IMR-90 (cell line): ENCODE measurements at regions not wholly inside any gene's neighbourhood (a gene's known extent, or its start where the extent isn't known, plus 50 kb on each side); places are given as distances from the start of the nearest gene placed in this dataset.

Source experiments
- ATAC-seq: fragments of 200-7000 bp; cut with Tn5 transposase; 2 replicates; pipeline ENCODE4 v1.9.1; 2020; ENCODE audit warnings: low read depth, mild to moderate bottlenecking, moderate library complexity
- BruUV-seq: library from RNA; stranded (reverse); fragments of 400-500 nt; replicated peaks from 2 replicates; lab custom pipeline; 2021; lab: Mats Ljungman, UMichigan
- CTCF ChIA-PET: fragments of 300-600 bp; formaldehyde crosslinking; extraction: SDS; loops from one replicate; lab custom pipeline; 2021; ENCODE audit warnings: antibody characterized with exemption; lab: Yijun Ruan, JAX
- POLR2A ChIA-PET: fragments of 300-600 bp; sonication (Branson Sonifier 250); formaldehyde crosslinking; loops from one replicate; lab custom pipeline; 2022; ENCODE audit warnings: antibody characterized with exemption; ENCODE audit not compliant: unreplicated experiment; lab: Charles Lee
- DNase-seq: peaks from one replicate; pipeline ENCODE4 v3.0.0; 2013
- H2AFZ ChIP-seq: replicated peaks from 2 replicates; pipeline ENCODE3; 2013; ENCODE audit warnings: low read length, mild to moderate bottlenecking; ENCODE audit not compliant: poor library complexity
- H2AK5ac ChIP-seq: 2 replicates; pipeline ENCODE4 v1.6.1; 2013; ENCODE audit warnings: low read depth, low read length, inconsistent platforms
- H2AK9ac ChIP-seq: replicated peaks from 2 replicates; pipeline ENCODE3; 2013; ENCODE audit warnings: mild to moderate bottlenecking, low read depth, low read length, moderate library complexity; ENCODE audit not compliant: poor library complexity
- H2BK120ac ChIP-seq: 2 replicates; pipeline ENCODE4 v1.6.1; 2013; ENCODE audit warnings: low read depth, low read length, inconsistent platforms
- H2BK15ac ChIP-seq: 3 replicates; pipeline ENCODE4 v1.6.1; 2013; ENCODE audit warnings: low read depth, low read length, inconsistent platforms
- H2BK20ac ChIP-seq: 2 replicates; pipeline ENCODE4 v1.6.1; 2013; ENCODE audit warnings: low read depth, mild to moderate bottlenecking, inconsistent platforms, low read length, moderate library complexity
- H2BK5ac ChIP-seq: 2 replicates; pipeline ENCODE4 v1.6.1; 2013; ENCODE audit warnings: mild to moderate bottlenecking, low read depth, low read length, inconsistent platforms; ENCODE audit not compliant: poor library complexity, severe bottlenecking
- H3K14ac ChIP-seq: replicated peaks from 2 replicates; pipeline ENCODE4 v1.6.1; 2013; ENCODE audit warnings: low read depth, low read length, inconsistent platforms
- H3K18ac ChIP-seq: 2 replicates; pipeline ENCODE4 v1.6.1; 2013; ENCODE audit warnings: low read depth, low read length, control low read depth
- H3K23ac ChIP-seq: 2 replicates; pipeline ENCODE4 v1.6.1; 2013; ENCODE audit warnings: low read depth, low read length, inconsistent platforms
- H3K27ac ChIP-seq: 2 replicates; pipeline ENCODE4 v1.5.1; 2013; ENCODE audit warnings: mild to moderate bottlenecking, control low read depth, low read length; ENCODE audit not compliant: insufficient read depth
- H3K27me3 ChIP-seq: 2 replicates; pipeline ENCODE4 v1.6.1; 2013; ENCODE audit warnings: low read length; ENCODE audit not compliant: control insufficient read depth, insufficient read depth
- H3K36me3 ChIP-seq: 2 replicates; pipeline ENCODE4 v1.6.1; 2013; ENCODE audit warnings: low read length, mixed read lengths; ENCODE audit not compliant: control insufficient read depth, insufficient read depth
- H3K4ac ChIP-seq: 2 replicates; pipeline ENCODE4 v1.6.1; 2013; ENCODE audit warnings: low read depth, low read length, inconsistent platforms
- H3K4me1 ChIP-seq: 2 replicates; pipeline ENCODE4 v1.6.1; 2013; ENCODE audit warnings: low read length, mixed read lengths; ENCODE audit not compliant: control insufficient read depth, insufficient read depth
- H3K4me2 ChIP-seq: 2 replicates; pipeline ENCODE4 v1.6.1; 2013; ENCODE audit warnings: low read depth, mild to moderate bottlenecking, control low read depth, low read length, moderate library complexity
- H3K4me3 ChIP-seq: 2 replicates; pipeline ENCODE4 v1.5.1; 2013; ENCODE audit warnings: low read depth, mild to moderate bottlenecking, control low read depth, low read length, moderate library complexity; ENCODE audit not compliant: insufficient read depth
- H3K56ac ChIP-seq: 2 replicates; pipeline ENCODE4 v1.6.1; 2013; ENCODE audit warnings: low read length, inconsistent platforms; ENCODE audit not compliant: insufficient read depth; ENCODE audit errors: extremely low read depth
- H3K79me1 ChIP-seq, 2 experiments: 2 replicates each; pipeline ENCODE4 v1.6.1; 2013; ENCODE audit warnings: low read length in 2 of 2, inconsistent platforms in 1 of 2, low read depth in 1 of 2
- H3K9ac ChIP-seq: 2 replicates; pipeline ENCODE4 v1.6.1; 2013; ENCODE audit warnings: low read depth, low read length, control low read depth
- H3K9me1 ChIP-seq: 2 replicates; pipeline ENCODE4 v1.6.1; 2013; ENCODE audit warnings: low read length, inconsistent platforms; ENCODE audit not compliant: insufficient read depth
- H3K9me3 ChIP-seq: 2 replicates; pipeline ENCODE4 v1.6.1; 2013; ENCODE audit warnings: low read length; ENCODE audit not compliant: control insufficient read depth, insufficient read depth
- H4K20me1 ChIP-seq: 2 replicates; pipeline ENCODE4 v1.6.1; 2013; ENCODE audit warnings: low read length, inconsistent platforms; ENCODE audit not compliant: insufficient read depth
- H4K5ac ChIP-seq: 2 replicates; pipeline ENCODE4 v1.6.1; 2013; ENCODE audit warnings: mild to moderate bottlenecking, low read depth, low read length, control low read depth
- H4K8ac ChIP-seq, 2 experiments: 2 replicates each; pipeline ENCODE4 v1.6.1; 2013; ENCODE audit warnings: low read depth in 2 of 2, low read length in 2 of 2, control low read depth in 1 of 2, inconsistent platforms in 1 of 2
- H4K91ac ChIP-seq: 2 replicates; pipeline ENCODE4 v1.6.1; 2013; ENCODE audit warnings: low read depth, low read length, inconsistent platforms; ENCODE audit not compliant: insufficient read depth
- BHLHE40 ChIP-seq: fragments of 150-350 bp; IDR thresholded peaks from 2 replicates; pipeline ENCODE4 v1.6.1; 2016; ENCODE audit warnings: mild to moderate bottlenecking, low read depth, low read length
- CEBPB ChIP-seq: IDR thresholded peaks from 2 replicates; pipeline ENCODE4 v1.6.1; 2012; ENCODE audit warnings: low read depth, low read length, improper control_type of control experiment
- CHD1 ChIP-seq: IDR thresholded peaks from 2 replicates; pipeline ENCODE4 v1.6.1; 2012; ENCODE audit warnings: low read depth, low read length, improper control_type of control experiment
- CTCF ChIP-seq: conservative IDR thresholded peaks from 2 replicates; pipeline ENCODE4 v1.5.1; 2012; ENCODE audit warnings: mild to moderate bottlenecking, low read depth, low read length, improper control_type of control experiment
- ELK1 ChIP-seq: fragments of 150-350 bp; IDR thresholded peaks from 2 replicates; pipeline ENCODE4 v1.6.1; 2016; ENCODE audit warnings: low read depth, mild to moderate bottlenecking, low read length, moderate library complexity, borderline replicate concordance
- FOS ChIP-seq: fragments of 150-350 bp; IDR thresholded peaks from 2 replicates; pipeline ENCODE4 v1.6.1; 2016; ENCODE audit warnings: low read depth, low read length
- MAFK ChIP-seq: IDR thresholded peaks from 2 replicates; pipeline ENCODE4 v1.6.1; 2012; ENCODE audit warnings: low read depth, low read length, improper control_type of control experiment
- MAZ ChIP-seq: IDR thresholded peaks from 2 replicates; pipeline ENCODE4 v1.6.1; 2012; ENCODE audit warnings: low read depth, mild to moderate bottlenecking, low read length, improper control_type of control experiment, moderate library complexity, borderline replicate concordance
- MXI1 ChIP-seq: IDR thresholded peaks from 2 replicates; pipeline ENCODE4 v1.6.1; 2012; ENCODE audit warnings: low read depth, mild to moderate bottlenecking, low read length, moderate library complexity, borderline replicate concordance
- NFE2L2 ChIP-seq: fragments of 150-350 bp; IDR thresholded peaks from 2 replicates; pipeline ENCODE4 v1.6.1; 2016; ENCODE audit warnings: low read depth, mild to moderate bottlenecking, low read length
- POLR2A ChIP-seq: IDR thresholded peaks from 2 replicates; pipeline ENCODE4 v1.6.1; 2012; ENCODE audit warnings: mild to moderate bottlenecking, low read depth, low read length
- RAD21 ChIP-seq: IDR thresholded peaks from 2 replicates; pipeline ENCODE4 v1.6.1; 2012; ENCODE audit warnings: low read length, improper control_type of control experiment
- RCOR1 ChIP-seq: IDR thresholded peaks from 2 replicates; pipeline ENCODE4 v1.6.1; 2012; ENCODE audit warnings: mild to moderate bottlenecking, low read length, improper control_type of control experiment; ENCODE audit not compliant: insufficient replicate concordance
- RFX5 ChIP-seq: IDR thresholded peaks from 2 replicates; pipeline ENCODE4 v1.8.0; 2012; ENCODE audit warnings: low read depth, mild to moderate bottlenecking, low read length, moderate library complexity
- SMC3 ChIP-seq: fragments of 150-350 bp; IDR thresholded peaks from 2 replicates; pipeline ENCODE4 v1.6.1; 2016; ENCODE audit warnings: low read depth, mild to moderate bottlenecking, antibody characterized with exemption, low read length, moderate library complexity
- USF2 ChIP-seq: fragments of 150-350 bp; IDR thresholded peaks from 2 replicates; pipeline ENCODE4 v1.6.1; 2017; ENCODE audit warnings: mild to moderate bottlenecking, antibody characterized with exemption, low read length, low read depth
- WGBS, 2 experiments: methylation state at CpG; one replicate each; pipeline versions ENCODE4 v1.1.5 to v1.1.7; 2013; ENCODE audit warnings: missing lambda C conversion rate in 2 of 2; ENCODE audit not compliant: insufficient read length in 1 of 2; ENCODE audit errors: extremely low coverage in 2 of 2; 5-methylcytosine and 5-hydroxymethylcytosine counted together
- dilution Hi-C: fragments of 300-500 bp; cut with HindIII; formaldehyde crosslinking; loops from one replicate; pipeline ENCODE4 v1.14.3; 2018; ENCODE audit warnings: low sequenced_read_pairs; ENCODE audit not compliant: unreplicated experiment
- in situ Hi-C: fragments of 300-500 bp; cut with MboI; formaldehyde crosslinking; loops from 3 replicates; pipeline ENCODE4 v1.14.3; 2019; ENCODE audit warnings: low sequenced_read_pairs, inconsistent platforms, mixed read lengths
- intact Hi-C: fragments of 100-400 bp; cut with micrococcal nuclease; formaldehyde crosslinking; loops from 2 replicates; pipeline ENCODE4 v1.10.0; 2022

GRCh38 chr1:29842130-29842529 is 605.8 kb downstream of the PTPRU start:
- WGBS, 2 experiments = no CpG with 5 or more reads among the region's 1 CpG
- intact Hi-C loops (no loop called here), in situ Hi-C loops (no loop called here), dilution Hi-C loops (no loop called here)
- Histone ChIP-seq H2AFZ (no peak overlapping the region), H4K5ac (no peak overlapping the region), H3K4me1 (no peaks in the 10 kb centered on the region), H3K18ac (no peak overlapping the region), H3K9me1 (no peaks in the 10 kb centered on the region), H2AK5ac (no peak overlapping the region), H3K9ac (no peak overlapping the region), H4K8ac (no peak overlapping the region), H3K9me3 (no peaks in the 10 kb centered on the region), H2BK120ac (no peak overlapping the region), H2BK15ac (no peak overlapping the region), H3K27me3 (no peaks in the 10 kb centered on the region), H3K79me1 (no peaks in the 10 kb centered on the region), H3K14ac (no peak overlapping the region), H3K56ac (no peak overlapping the region), H3K36me3 (no peaks in the 10 kb centered on the region), H4K20me1 (no peaks in the 10 kb centered on the region), H3K23ac (no peak overlapping the region), H3K27ac (no peak overlapping the region), H4K91ac (no peak overlapping the region), H2AK9ac (no peak overlapping the region), H2BK20ac (no peak overlapping the region), H3K4ac (no peak overlapping the region), H2BK5ac (no peak overlapping the region), H3K4me2 (no peak overlapping the region), H3K4me3 (no peak overlapping the region)
- no peak for ATAC-seq
- ChIA-PET POLR2A (no interaction called here), CTCF (no interaction called here)
- no peak for DNase-seq
- no peak for TF ChIP-seq RCOR1
- TF ChIP-seq NFE2L2 = no peak
- no peak for TF ChIP-seq BHLHE40
- no peak for TF ChIP-seq USF2
- TF ChIP-seq POLR2A = no peak
- TF ChIP-seq FOS = no peak
- no peak for TF ChIP-seq MAFK
- no peak for TF ChIP-seq MXI1
- TF ChIP-seq CHD1 = no peak
- no peak for TF ChIP-seq RFX5
- TF ChIP-seq CEBPB = no peak
- no peak for TF ChIP-seq SMC3
- no peak for TF ChIP-seq CTCF
- TF ChIP-seq MAZ = no peak
- no peak for TF ChIP-seq ELK1
- TF ChIP-seq RAD21 = no peak
- no TSS peak for BruUV-seq
